ENCODE measurements at regions not wholly inside any gene's neighbourhood (a gene's known extent, or its start where the extent isn't known, plus 50 kb on each side); places are given as distances from the start of the nearest gene placed in this dataset.

GRCh38 chr13:44260336-44260735 is 113.3 kb upstream of the SERP2 start:
- DNase-seq = no peak

GRCh38 chr13:44263751-44264620 is 109.6 kb upstream of the SERP2 start:
- no peak for DNase-seq

- DNase-seq = no peak
Measured at GRCh38 chr13:44266305-44266704, 107.3 kb upstream of the SERP2 start.

GRCh38 chr13:44266772-44267171 is 106.9 kb upstream of the SERP2 start:
- no peak for DNase-seq

GRCh38 chr13:44267203-44267602 is 106.4 kb upstream of the SERP2 start:
- no peak for DNase-seq

GRCh38 chr13:44267980-44268379 is 105.6 kb upstream of the SERP2 start:
- no peak for DNase-seq

DNA sequence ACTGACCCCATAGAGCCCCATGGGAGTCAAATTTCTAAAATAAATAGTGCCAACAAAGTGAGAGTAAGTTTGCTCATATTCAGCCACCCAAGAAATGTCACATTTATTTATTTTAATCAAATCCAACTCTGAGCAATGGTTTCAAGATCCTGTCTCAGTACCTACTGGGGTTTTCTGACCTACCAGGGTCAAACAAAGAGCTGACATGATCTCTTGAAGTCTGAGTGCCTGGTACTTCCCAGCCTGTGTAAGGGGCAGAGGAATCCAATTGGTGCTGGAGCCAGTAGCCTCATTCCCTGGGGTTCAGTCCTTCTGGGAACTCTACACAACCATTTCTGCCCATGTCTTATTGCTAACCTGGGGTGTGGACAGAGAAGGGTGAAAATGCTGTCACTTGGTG is 104.6 kb upstream of the SERP2 start:
- no peak for DNase-seq

- DNase-seq = no peak
Measured at GRCh38 chr13:44270150-44270549, 103.5 kb upstream of the SERP2 start.

DNA sequence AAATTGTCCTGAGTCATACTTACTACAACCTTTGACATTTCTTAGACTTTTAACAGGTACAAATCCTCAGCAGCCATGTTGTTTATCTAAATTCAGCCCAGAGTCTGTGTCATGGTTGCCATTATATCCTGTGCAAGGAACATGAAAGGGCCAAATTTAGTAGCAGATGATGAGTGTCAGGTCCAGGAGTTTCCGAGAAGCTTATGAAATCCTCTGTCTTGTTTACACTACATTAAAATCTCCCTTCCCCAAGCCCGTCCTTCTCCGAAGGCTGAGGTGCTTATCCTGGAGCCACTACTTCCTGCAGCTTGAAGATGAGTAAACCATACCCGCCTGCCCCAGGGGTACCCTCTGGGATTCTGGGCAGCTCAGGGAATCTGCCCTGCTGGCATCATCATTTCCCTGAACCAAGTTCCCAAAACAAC is 102.6 kb upstream of the SERP2 start:
- no peak for DNase-seq

DNA sequence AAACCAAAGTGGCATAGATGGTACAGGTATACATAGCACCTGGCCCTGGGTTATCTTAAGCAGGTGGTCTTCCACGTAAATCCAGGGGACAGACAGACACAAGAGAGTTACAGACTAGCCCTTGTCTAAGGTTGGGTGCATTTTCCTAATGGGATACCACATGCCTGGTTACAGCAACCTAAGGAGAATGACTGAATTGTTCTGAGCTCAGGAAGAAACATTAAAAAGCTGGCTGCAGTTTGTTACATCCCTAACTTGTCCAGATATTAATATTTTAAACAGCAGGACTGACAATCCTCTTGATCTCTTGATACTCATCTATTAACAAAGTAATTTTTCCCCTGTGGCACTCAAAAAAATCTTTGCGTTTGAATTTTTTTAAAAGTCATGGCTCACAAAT is 102.2 kb upstream of the SERP2 start:
- no peak for DNase-seq

- no peak for DNase-seq
Measured at GRCh38 chr13:44271915-44272341, 101.7 kb upstream of the SERP2 start.

DNA sequence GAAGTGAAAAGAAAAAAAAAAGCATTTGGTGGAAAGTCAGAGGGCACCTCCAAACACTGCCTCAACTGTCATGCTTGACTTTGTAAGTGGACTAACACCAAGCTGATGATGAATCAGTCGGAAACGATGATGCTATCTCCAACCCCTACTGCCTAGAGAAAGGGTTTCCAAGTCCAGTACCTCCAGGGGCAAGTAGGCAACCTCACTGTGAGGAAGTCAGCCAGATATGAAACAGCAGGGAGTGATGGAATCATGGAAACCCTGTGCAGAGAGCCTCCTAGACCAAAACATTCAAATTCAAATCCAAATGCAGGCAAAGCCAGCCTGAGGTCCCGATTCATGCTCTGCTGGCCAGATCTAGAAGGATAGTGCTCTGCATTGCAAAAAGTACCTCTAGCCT is 100.9 kb upstream of the SERP2 start:
- no peak for DNase-seq

- no peak for DNase-seq
Measured at GRCh38 chr13:44273216-44273615, 100.4 kb upstream of the SERP2 start.

DNA sequence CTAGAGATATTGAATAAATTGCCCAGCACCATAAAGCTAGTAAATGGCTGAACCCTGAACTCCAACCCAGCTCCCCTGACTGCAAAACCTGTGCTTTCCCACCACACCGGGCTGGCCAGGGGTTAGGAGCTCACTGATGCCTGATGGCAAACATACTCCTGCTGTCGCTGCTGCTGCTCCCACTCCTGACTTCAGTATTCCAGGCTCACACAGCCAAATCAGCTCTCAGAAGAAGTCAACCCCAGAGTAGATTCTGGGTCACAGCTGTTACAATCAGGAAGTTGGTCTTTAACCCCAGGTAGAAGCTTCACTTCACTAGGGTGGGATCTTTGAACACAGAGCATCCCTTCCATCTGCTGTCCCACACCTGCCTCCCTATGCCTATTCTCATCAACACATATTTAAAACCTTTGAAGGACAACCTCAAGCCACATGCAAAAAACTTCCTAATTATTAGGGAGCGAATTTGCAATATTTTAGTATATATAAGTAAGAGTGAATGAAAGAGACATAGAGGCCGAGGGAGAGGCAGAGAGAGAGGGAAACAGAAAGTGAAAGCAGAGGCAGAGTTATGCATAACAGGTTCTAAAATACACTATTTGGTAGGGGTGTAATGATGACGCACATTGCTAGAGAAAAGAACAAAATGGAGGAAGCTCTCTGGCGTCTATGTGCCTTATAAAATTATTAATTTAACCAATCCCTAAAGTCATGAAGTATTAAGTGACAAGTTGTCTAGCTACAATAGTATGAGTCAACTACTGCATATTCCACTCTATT is 99.4 kb upstream of the SERP2 start:
- peak; percentile 81 for DNase-seq

- peak; percentile 35 for DNase-seq
Measured at GRCh38 chr13:44274771-44275205, 98.8 kb upstream of the SERP2 start.

DNA sequence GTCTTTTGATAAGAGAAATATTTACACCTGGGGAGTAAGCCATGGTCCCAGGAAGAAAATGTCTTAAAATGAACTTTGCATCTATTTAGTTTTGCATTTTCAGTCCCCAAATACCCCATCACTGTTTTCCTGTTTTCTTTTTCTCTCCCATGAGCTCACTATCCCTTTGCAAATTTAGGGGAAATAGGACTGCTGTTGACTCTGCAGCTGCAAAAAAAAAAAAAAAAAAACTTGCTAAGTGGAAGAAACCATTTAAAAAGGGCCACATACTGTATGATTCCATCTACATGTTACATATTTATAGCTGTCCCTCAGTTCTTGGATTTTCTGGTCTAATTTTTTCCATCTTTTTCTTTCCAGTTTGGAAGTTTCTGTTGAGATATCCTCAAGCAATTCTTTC is 98.2 kb upstream of the SERP2 start:
- no peak for DNase-seq

DNA sequence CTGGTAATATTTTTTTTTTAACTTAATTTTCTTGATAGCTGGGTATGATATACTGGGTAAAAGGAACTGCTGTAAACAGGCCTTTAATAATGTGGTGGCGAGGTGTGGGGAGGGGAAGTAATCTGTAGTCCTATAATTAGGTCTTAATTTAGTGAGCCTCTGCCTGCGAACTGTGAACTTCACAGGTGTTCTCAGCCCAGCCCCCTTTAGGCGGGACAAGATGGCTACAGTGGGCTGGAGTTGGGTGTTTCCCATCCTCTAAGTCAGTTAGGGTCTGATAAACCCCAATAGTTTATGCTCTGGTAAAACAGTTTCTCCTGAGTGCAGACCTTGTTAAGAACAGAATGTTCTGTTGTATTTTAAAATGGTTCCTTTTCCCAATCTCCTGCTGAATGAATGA is 97.6 kb upstream of the SERP2 start:
- DNase-seq = no peak

DNA sequence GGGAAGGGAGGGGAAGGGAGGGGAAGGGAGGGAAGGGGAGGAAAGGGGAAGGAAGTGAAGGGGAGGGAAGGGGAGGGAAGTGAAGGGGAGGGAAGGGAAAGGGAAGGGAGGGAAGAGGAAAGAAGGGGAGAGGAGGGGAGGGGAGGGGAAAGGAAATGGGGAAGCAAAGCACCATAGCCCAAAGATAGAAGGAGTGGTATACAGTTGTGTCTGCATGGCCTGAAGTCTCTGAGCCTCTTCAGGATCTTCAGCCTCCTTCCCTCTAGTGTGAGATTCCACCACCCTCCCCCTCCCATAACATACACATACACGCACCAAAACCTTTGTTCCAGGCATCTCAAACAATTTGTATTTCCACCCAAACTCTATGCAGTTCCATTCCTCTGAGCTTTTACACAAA is 96.2 kb upstream of the SERP2 start:
- no peak for DNase-seq

- no peak for DNase-seq
Measured at GRCh38 chr13:44278166-44278565, 95.5 kb upstream of the SERP2 start.

- no peak for DNase-seq
Measured at GRCh38 chr13:44280456-44280855, 93.2 kb upstream of the SERP2 start.

DNA sequence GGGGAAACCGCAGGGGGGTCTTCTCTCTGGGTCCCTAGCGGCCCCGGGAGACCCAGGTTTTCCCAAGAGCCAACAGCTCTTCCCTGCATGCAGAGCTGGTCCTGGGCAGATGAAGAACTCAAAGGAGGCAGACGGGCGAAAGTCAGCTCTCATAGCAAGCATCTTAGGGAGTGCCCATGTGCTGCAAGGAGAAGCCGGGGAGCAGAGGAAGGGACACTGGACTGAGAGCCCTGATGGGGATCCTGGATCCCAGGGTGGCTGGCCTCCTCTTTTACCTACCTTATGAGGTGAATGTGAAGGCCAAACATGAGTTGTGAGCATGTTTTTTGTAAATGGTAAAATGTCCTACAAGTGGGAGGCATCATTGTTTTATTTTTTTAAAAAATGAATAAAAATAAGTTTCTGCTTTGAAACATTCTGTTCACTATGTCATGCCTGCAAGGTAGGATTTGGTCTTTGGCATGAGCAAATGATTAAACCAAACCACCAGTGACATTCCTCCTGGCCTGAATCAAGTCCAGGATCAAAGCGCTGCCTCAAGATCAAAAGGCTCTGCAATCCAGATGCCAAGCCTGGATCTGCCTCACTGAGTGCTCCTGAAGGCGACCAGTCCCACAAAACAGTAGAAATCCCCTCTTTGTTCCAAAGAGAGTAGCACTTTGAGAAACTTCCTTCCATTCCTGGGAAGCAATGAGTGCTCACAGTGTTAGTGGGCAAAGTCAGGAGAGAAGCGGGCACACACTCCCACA is 92.2 kb upstream of the SERP2 start:
- DNase-seq = no peak

GRCh38 chr13:44283600-44283999 is 90.0 kb upstream of the SERP2 start:
- no peak for DNase-seq

DNA sequence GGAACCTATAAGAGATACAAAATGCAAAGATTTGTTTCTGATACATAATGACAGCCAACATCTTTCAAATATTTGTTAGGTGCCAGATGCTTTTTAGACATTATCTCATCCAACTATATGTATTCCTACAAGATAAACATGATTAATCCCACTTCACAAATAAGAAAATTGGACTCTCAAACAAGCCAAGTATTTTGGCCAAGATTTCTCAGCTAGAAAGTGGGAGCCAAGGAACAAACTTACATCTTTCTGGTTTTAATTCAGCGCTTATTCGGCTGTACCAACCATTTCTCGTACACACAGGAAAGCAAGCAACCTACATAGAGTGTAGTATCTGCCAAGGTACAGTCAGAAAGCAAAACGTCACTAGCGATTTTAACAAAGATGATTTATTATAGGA is 85.7 kb upstream of the SERP2 start:
- DNase-seq = no peak

Data from CD4-positive, alpha-beta T cell treated with Interleukin-12 subunit alpha and Interleukin-12 subunit beta, for 1 hour (primary cell).